Endothelial cell (in vitro differentiated cells): ENCODE measurements at regions not wholly inside any gene's neighbourhood (a gene's known extent, or its start where the extent isn't known, plus 50 kb on each side); places are given as distances from the start of the nearest gene placed in this dataset.

Source experiments
- DNase-seq: peaks from one replicate; pipeline ENCODE4 v3.0.0; 2021; ENCODE audit warnings: low spot score
- H3K27ac Mint-ChIP-seq: one replicate; pipeline ENCODE4 v1.8.0; 2021; ENCODE audit warnings: mixed read lengths, inconsistent platforms; ENCODE audit not compliant: unreplicated experiment
- H3K27me3 Mint-ChIP-seq: one replicate; pipeline ENCODE4 v1.8.0; 2021; ENCODE audit warnings: mild to moderate bottlenecking, moderate library complexity, mixed read lengths, inconsistent platforms; ENCODE audit not compliant: unreplicated experiment
- H3K36me3 Mint-ChIP-seq: one replicate; pipeline ENCODE4 v1.8.0; 2021; ENCODE audit warnings: mild to moderate bottlenecking, low read depth, mixed read lengths, inconsistent platforms; ENCODE audit not compliant: unreplicated experiment
- H3K4me1 Mint-ChIP-seq: one replicate; pipeline ENCODE4 v1.8.0; 2021; ENCODE audit warnings: mild to moderate bottlenecking, mixed read lengths, inconsistent platforms; ENCODE audit not compliant: unreplicated experiment
- H3K4me3 Mint-ChIP-seq: one replicate; pipeline ENCODE4 v1.8.0; 2021; ENCODE audit warnings: mild to moderate bottlenecking, mixed read lengths, inconsistent platforms; ENCODE audit not compliant: unreplicated experiment
- H3K9me3 Mint-ChIP-seq: one replicate; pipeline ENCODE4 v1.8.0; 2021; ENCODE audit warnings: mixed read lengths, inconsistent platforms; ENCODE audit not compliant: unreplicated experiment
- CTCF ChIP-seq: fragments of 200-600 bp; sonication (generic); IDR thresholded peaks from one replicate; pipeline ENCODE4 v1.5.0; 2021; ENCODE audit warnings: antibody characterized with exemption; ENCODE audit not compliant: unreplicated experiment

DNA sequence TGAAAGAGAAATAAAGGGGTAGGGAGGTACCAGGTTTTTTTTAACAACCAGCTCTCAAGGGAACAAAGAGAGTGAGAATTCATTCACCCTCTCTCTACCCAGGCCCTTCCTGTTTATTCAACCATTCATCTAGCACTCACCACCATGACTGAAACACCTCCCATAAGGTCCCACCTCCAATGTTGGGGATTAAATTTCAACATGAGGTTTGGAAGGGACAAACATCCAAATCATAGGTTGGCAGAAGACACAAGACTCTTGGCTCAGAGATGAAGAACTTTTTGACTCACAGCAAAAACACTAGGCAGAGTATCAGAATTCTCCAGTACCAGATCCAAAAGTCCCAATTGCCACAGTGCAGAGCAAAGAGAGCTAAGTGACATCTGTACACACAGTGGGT, 186.3 kb downstream of the EDN1 start:
- H3K4me1 Mint-ChIP-seq = no peaks in the 10 kb centered on the region
- H3K27ac Mint-ChIP-seq = no peak overlapping the region
- TF ChIP-seq CTCF = no peak
- no peaks in the 10 kb centered on the region for H3K27me3 Mint-ChIP-seq
- no peaks in the 10 kb centered on the region for H3K9me3 Mint-ChIP-seq
- H3K4me3 Mint-ChIP-seq = no peak overlapping the region
- DNase-seq = no peak
- no peaks in the 10 kb centered on the region for H3K36me3 Mint-ChIP-seq

GRCh38 chr6:12477616-12478015, 187.5 kb downstream of the EDN1 start:
- no peak for TF ChIP-seq CTCF
- Mint-ChIP-seq H3K36me3 (no peaks in the 10 kb centered on the region), H3K4me3 (no peak overlapping the region), H3K27ac (no peak overlapping the region), H3K27me3 (no peaks in the 10 kb centered on the region), H3K9me3 (no peaks in the 10 kb centered on the region), H3K4me1 (no peaks in the 10 kb centered on the region)
- no peak for DNase-seq

- H3K9me3 Mint-ChIP-seq = no peaks in the 10 kb centered on the region
- H3K4me1 Mint-ChIP-seq = no peaks in the 10 kb centered on the region
These were observed 188.8 kb downstream of the EDN1 start for GRCh38 chr6:12478921-12479320.

GRCh38 chr6:12479451-12479850, 189.3 kb downstream of the EDN1 start:
- H3K4me1 Mint-ChIP-seq = no peaks in the 10 kb centered on the region
- H3K27ac Mint-ChIP-seq = no peak overlapping the region
- no peaks in the 10 kb centered on the region for H3K9me3 Mint-ChIP-seq
- DNase-seq = no peak
- TF ChIP-seq CTCF = no peak
- H3K36me3 Mint-ChIP-seq = no peaks in the 10 kb centered on the region
- no peaks in the 10 kb centered on the region for H3K27me3 Mint-ChIP-seq
- H3K4me3 Mint-ChIP-seq = no peak overlapping the region

More at GRCh38 chr6:12478921-12479320, 188.8 kb downstream of the EDN1 start:
- H3K27ac Mint-ChIP-seq = no peak overlapping the region
- H3K27me3 Mint-ChIP-seq = no peaks in the 10 kb centered on the region
- no peak overlapping the region for H3K4me3 Mint-ChIP-seq
- no peaks in the 10 kb centered on the region for H3K36me3 Mint-ChIP-seq
- no peak for DNase-seq
- no peak for TF ChIP-seq CTCF

DNA sequence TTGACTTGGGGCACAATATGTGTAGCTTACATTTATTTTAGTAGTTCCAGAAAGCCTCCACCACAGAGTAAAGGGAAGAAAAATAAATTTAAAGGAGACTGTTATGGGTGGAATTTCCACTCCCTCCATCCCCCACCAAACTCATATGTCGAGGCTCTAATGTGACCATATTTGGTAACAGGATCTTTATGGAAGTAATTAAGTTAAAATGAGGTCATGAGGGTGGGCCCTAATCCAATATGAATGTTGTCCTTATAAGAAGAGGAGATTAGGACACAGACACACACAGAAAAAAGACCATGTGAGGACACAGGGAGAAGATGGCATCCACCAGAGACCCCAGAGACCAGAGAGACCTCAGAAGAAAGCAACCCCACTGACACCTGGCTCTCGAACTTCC, 189.7 kb downstream of the EDN1 start:
- no peak for DNase-seq
- Mint-ChIP-seq H3K36me3 (no peaks in the 10 kb centered on the region), H3K27ac (no peak overlapping the region), H3K9me3 (no peaks in the 10 kb centered on the region), H3K27me3 (no peaks in the 10 kb centered on the region), H3K4me1 (no peaks in the 10 kb centered on the region), H3K4me3 (no peak overlapping the region)
- no peak for TF ChIP-seq CTCF
